Retinal pigment epithelial cell (primary cell): ENCODE measurements at regions not wholly inside any gene's neighbourhood (a gene's known extent, or its start where the extent isn't known, plus 50 kb on each side); places are given as distances from the start of the nearest gene placed in this dataset.

Source experiments
- DNase-seq: peaks from one replicate; pipeline ENCODE4 v3.0.0-alpha.2; 2010; ENCODE audit warnings: low read depth
- H3K4me3 ChIP-seq: 2 replicates; pipeline ENCODE4 v1.5.1; 2011; ENCODE audit warnings: mild to moderate bottlenecking, low read length, control low read depth, moderate library complexity
- CTCF ChIP-seq: conservative IDR thresholded peaks from 2 replicates; pipeline ENCODE4 v1.5.1; 2011; ENCODE audit warnings: low read depth, low read length, control low read depth, inconsistent platforms

DNA sequence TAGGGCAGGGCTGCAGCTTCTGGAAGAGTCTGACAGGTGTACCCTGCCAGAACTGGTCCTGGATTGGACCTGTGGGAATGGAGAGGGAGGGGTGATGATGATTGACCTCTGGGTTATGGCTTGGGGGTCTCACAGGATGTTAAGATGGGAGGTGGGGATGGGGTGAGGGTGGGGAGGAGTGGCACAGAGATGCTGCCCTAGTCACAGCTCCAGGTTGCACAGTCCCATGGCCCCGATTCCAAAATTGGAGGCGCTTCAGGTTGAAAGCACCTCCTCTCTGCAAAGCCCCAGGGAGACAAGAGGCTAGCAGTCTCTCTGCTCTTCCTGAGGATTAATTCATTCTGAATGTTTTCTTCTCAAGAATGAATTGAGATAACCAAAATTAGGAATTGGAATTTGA lies 101.4 kb downstream of the FAM43A start:
- DNase-seq, result no peak
- no peak overlapping the region for H3K4me3 ChIP-seq
- no peak for TF ChIP-seq CTCF

DNA sequence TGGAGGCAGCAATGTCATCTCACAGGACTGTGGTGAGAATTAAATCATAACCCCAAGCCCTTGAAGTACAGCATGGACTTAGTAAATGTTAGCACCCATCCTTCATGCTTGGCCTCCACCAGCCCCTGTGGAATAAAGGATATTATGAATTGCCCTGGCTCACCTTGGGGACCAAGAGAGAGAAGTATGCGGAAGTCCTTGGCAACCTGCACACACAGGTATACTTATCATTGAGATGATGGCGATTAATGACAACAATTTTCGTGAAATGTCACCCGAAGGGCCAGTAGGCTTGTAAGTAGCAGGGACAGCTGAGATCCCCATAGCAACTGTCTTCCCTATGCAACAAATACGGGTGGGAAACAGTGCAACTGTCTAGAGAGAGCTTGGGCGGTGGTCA lies 102.0 kb downstream of the FAM43A start:
- TF ChIP-seq CTCF, result no peak
- DNase-seq, result no peak
- H3K4me3 ChIP-seq, result no peak overlapping the region

DNA sequence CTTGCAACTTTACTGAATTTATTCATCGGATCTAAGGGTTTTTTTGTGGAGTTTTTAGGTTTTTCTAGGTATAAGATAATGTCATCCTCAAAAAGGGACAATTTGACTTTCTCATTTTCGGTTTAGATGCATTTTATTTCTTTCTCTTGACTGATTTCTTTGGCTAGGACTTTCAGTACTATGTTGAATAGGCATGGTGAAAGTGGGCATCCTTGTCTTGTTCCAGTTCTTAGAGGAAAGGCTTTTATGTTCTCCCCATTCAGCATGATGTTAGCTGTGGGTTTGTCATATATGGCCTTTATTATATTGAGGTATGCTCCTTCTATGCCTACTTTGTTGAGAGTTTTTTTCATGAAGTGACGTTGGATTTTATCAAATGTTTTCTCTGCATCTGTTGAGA lies 106.7 kb downstream of the FAM43A start:
- TF ChIP-seq CTCF, result no peak
- DNase-seq, result no peak

GRCh38 chr3:194797555-194798250 lies 112.0 kb downstream of the FAM43A start:
- no peak for DNase-seq
- H3K4me3 ChIP-seq, result no peak overlapping the region
- no peak for TF ChIP-seq CTCF

More for the DNA sequence above, 106.7 kb downstream of the FAM43A start:
- no peak overlapping the region for H3K4me3 ChIP-seq

GRCh38 chr3:194798486-194798885 lies 112.8 kb downstream of the FAM43A start:
- TF ChIP-seq CTCF, result no peak
- H3K4me3 ChIP-seq, result no peak overlapping the region
- no peak for DNase-seq

GRCh38 chr3:194800002-194800401 lies 114.3 kb downstream of the FAM43A start:
- no peak for DNase-seq
- H3K4me3 ChIP-seq, result no peak overlapping the region
- no peak for TF ChIP-seq CTCF

DNA sequence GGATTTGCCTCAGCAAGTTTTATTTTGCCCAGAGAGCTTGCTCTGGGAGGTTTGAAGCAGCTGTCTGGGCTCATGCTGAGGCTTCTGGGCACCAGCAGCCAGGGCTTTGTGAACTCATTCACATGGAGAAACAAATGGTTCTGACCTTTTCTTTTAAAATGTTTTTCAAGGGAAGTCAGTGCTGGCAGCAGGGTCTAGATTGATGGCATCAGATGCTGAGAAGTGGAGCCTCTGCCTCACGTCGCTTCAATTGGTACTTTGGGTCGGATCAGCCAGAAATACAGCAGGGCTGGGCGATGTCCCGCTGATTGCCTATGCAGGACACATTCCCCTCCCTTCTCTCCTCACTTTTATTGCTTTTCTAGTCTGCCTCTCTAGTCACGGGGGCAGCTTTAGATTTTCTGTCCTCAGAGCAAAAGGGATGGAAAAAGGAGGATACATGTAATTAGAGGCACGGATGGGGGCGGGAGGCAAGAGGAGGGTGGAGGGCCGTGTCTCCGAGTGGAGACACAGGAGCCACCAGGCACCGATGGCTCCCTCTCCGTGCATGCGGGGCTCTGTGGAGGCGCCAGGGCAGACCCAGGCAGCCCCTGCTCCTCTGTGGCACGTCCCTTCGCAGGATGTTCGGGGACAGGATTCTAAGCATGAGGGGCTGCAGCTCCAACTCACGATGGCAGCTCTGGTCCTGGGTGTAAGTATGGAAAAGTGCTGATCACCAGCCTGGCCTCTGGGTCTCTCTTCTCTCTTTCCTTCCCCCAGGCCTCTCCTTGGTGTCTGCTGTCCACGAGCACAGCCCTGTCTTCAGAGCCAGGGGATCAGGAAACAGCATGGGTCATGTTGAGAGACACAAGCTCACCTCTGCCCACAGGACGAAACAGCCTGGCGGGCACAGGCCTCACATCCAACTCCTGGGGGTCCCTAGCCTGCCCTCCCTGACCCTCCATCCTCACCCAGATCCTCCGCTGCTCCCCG lies 116.1 kb downstream of the FAM43A start:
- no peak for DNase-seq
- TF ChIP-seq CTCF, result no peak
- no peak overlapping the region for H3K4me3 ChIP-seq
